GM12878 (cell line): ENCODE measurements at regions not wholly inside any gene's neighbourhood (a gene's known extent, or its start where the extent isn't known, plus 50 kb on each side); places are given as distances from the start of the nearest gene placed in this dataset.

ENCODE experiments used
- ATAC-seq: fragments of 200-7000 bp; cut with Tn5 transposase; 3 replicates; pipeline ENCODE4 v1.9.1; 2020; ENCODE audit warnings: mild to moderate bottlenecking, moderate library complexity
- BruUV-seq: library from RNA; stranded (reverse); fragments of 400-500 nt; replicated peaks from 2 replicates; lab custom pipeline; 2021; lab: Mats Ljungman, UMichigan
- CTCF ChIA-PET: fragments of 300-600 bp; sonication (Branson Sonifier 250); formaldehyde crosslinking; extraction: SDS; loops from one replicate; lab custom pipeline; 2021; ENCODE audit warnings: inconsistent platforms; lab: Yijun Ruan, JAX
- POLR2A ChIA-PET: fragments of 350-600 bp; formaldehyde crosslinking; extraction: SDS; loops from one replicate; lab custom pipeline; 2021; ENCODE audit warnings: inconsistent platforms; lab: Charles Lee
- RAD21 ChIA-PET: fragments of 300-600 bp; sonication (Branson Sonifier 250); formaldehyde crosslinking; loops from one replicate; lab custom pipeline; 2023; ENCODE audit warnings: antibody characterized with exemption; ENCODE audit not compliant: unreplicated experiment; lab: Charles Lee
- SMC1A ChIA-PET: fragments of 300-600 bp; sonication (Branson Sonifier 250); formaldehyde crosslinking; loops from one replicate; lab custom pipeline; 2023; ENCODE audit not compliant: unreplicated experiment, uncharacterized antibody; lab: Charles Lee
- DNase-seq: peaks from one replicate; pipeline ENCODE4 v3.0.0-alpha.2; 2011; ENCODE audit warnings: low read depth, low spot score
- FAIRE-seq: peaks from 3 replicates; lab custom pipeline; 2011; peaks lifted over from hg19 to GRCh38; lab: Jason Lieb, UNC
- H2AFZ ChIP-seq: 2 replicates; pipeline ENCODE4 v1.6.0; 2011; ENCODE audit warnings: low read depth, low read length, control low read depth; ENCODE audit not compliant: control insufficient read depth
- H3K27ac ChIP-seq: 2 replicates; pipeline ENCODE4 v1.5.1; 2011; ENCODE audit warnings: control low read depth; ENCODE audit not compliant: control insufficient read depth, insufficient read depth
- H3K27me3 ChIP-seq, 2 experiments: replicated peaks in 1 of 2; 2 replicates each; pipeline versions ENCODE4 v1.6.0 to v1.6.1; 2011; ENCODE audit warnings: low read length in 1 of 2; ENCODE audit not compliant: control insufficient read depth in 2 of 2, insufficient read depth in 2 of 2
- H3K36me3 ChIP-seq, 2 experiments: 2 replicates each; pipeline ENCODE4 v1.5.1; 2011; ENCODE audit warnings: low read length in 1 of 2; ENCODE audit not compliant: control insufficient read depth in 2 of 2, insufficient read depth in 2 of 2
- H3K4me1 ChIP-seq: 2 replicates; pipeline ENCODE4 v1.6.1; 2011; ENCODE audit warnings: mild to moderate bottlenecking, low read length, moderate library complexity, mixed read lengths; ENCODE audit not compliant: control insufficient read depth, insufficient read depth
- H3K4me2 ChIP-seq: 2 replicates; pipeline ENCODE4 v1.6.0; 2011; ENCODE audit warnings: control low read depth; ENCODE audit not compliant: control insufficient read depth, insufficient read depth
- H3K4me3 ChIP-seq: fragments of 200-600 bp; sonication (generic); 2 replicates; pipeline ENCODE4 v1.5.1; 2016
- H3K79me2 ChIP-seq: 2 replicates; pipeline ENCODE4 v1.6.0; 2011; ENCODE audit warnings: low read length; ENCODE audit not compliant: control insufficient read depth, insufficient read depth
- H3K9ac ChIP-seq: 2 replicates; pipeline ENCODE4 v1.8.0; 2011; ENCODE audit warnings: low read length, control low read depth, mixed read lengths; ENCODE audit not compliant: control insufficient read depth, insufficient read depth
- H3K9me3 ChIP-seq: replicated peaks from 3 replicates; pipeline ENCODE4 v1.5.1; 2011; ENCODE audit warnings: mild to moderate bottlenecking, low read length; ENCODE audit not compliant: control insufficient read depth, insufficient read depth
- H4K20me1 ChIP-seq: 2 replicates; pipeline ENCODE4 v1.6.0; 2011; ENCODE audit not compliant: control insufficient read depth, insufficient read depth
- EZH2 ChIP-seq: IDR thresholded peaks from 2 replicates; pipeline ENCODE4 v1.6.1; 2012; ENCODE audit warnings: low read depth, mild to moderate bottlenecking, control low read depth, inconsistent platforms, low read length, borderline replicate concordance; ENCODE audit not compliant: control insufficient read depth
- GATAD2B ChIP-seq: fragments of 450-650 bp; conservative IDR thresholded peaks from 2 replicates; pipeline ENCODE4 v1.6.1; 2017; ENCODE audit warnings: low read depth, mild to moderate bottlenecking, moderate library complexity
- KDM1A ChIP-seq: fragments of 200-600 bp; sonication (generic); IDR thresholded peaks from 2 replicates; pipeline ENCODE4 v1.6.1; 2016; ENCODE audit warnings: borderline replicate concordance
- MXI1 ChIP-seq: fragments of 150-350 bp; IDR thresholded peaks from 2 replicates; pipeline ENCODE4 v1.6.1; 2011; ENCODE audit warnings: low read depth, mild to moderate bottlenecking, inconsistent platforms, low read length, improper control_type of control experiment
- NRF1 ChIP-seq: conservative IDR thresholded peaks from 2 replicates; pipeline ENCODE4 v1.6.1; 2011; ENCODE audit warnings: mild to moderate bottlenecking, low read depth, low read length, improper control_type of control experiment
- SIN3A ChIP-seq: IDR thresholded peaks from 2 replicates; pipeline ENCODE4 v1.6.1; 2012; ENCODE audit warnings: low read depth, low read length, improper control_type of control experiment
- STAT3 ChIP-seq: IDR thresholded peaks from 2 replicates; pipeline ENCODE4 v1.6.1; 2011; ENCODE audit warnings: low read depth, low read length, improper control_type of control experiment
- SUPT20H ChIP-seq: IDR thresholded peaks from 2 replicates; pipeline ENCODE4 v1.6.1; 2011; ENCODE audit warnings: low read depth, mild to moderate bottlenecking, low read length, moderate library complexity, borderline replicate concordance; ENCODE audit not compliant: control insufficient read depth
- ZNF592 ChIP-seq: fragments of 450-650 bp; IDR thresholded peaks from 2 replicates; pipeline ENCODE4 v1.6.1; 2017; ENCODE audit warnings: mild to moderate bottlenecking, moderate library complexity
- WGBS: methylation state at CpG from one replicate; pipeline ENCODE4 v1.1.6; 2016; ENCODE audit warnings: low lambda C conversion rate; ENCODE audit not compliant: insufficient replicate concordance, insufficient coverage; ENCODE audit errors: missing lambda C conversion rate; 5-methylcytosine and 5-hydroxymethylcytosine counted together
- in situ Hi-C: fragments of 300-500 bp; cut with MboI; formaldehyde crosslinking; loops from 9 replicates; pipeline ENCODE4 v1.14.3; 2018; ENCODE audit warnings: mixed read lengths
- intact Hi-C: fragments of 100-400 bp; cut with micrococcal nuclease; formaldehyde crosslinking; loops from one replicate; pipeline ENCODE4 v1.14.2; 2022; ENCODE audit not compliant: unreplicated experiment
- TF ChIP-seq, protein P1 (sequence below): IDR thresholded peaks from 2 replicates; pipeline ENCODE4 v1.6.1; 2012; ENCODE audit warnings: low read length, inconsistent platforms

DNA sequence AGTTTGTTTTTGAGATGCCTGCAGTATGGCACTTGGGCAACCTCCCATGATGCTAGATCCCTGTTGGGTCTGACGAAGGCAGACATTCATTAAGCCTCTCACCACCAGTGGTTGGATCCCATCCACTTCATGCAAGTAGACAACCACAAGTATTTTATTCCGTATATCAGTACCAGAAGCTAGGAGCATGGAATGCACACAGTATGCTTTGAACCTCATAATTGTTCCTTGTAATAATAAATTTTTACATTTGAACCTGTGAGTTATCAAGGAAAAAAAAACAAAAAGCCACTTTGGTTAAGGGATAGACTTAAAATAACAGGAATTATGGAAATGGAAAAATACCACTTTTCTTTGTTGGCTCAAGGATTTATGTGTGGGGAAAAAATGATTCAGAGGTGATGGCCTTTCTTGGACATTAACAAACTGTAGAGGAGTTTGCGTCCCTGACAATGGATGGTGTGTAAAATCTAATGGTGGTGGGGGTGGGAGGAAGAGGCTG, 107.1 kb upstream of the KCNJ16 start:
- no peak overlapping the region for H3K9ac ChIP-seq
- intact Hi-C loops = no loop called here
- in situ Hi-C loops = no loop called here
- ATAC-seq (no peak), DNase-seq (no peak), FAIRE-seq (no peak)
- no peak overlapping the region for H3K4me2 ChIP-seq
- no peak overlapping the region for H3K4me3 ChIP-seq
- no peaks in the 10 kb centered on the region for H4K20me1 ChIP-seq
- H3K36me3 ChIP-seq = no peaks in the 10 kb centered on the region
- BruUV-seq = no TSS peak
- H3K4me1 ChIP-seq = no peaks in the 10 kb centered on the region
- H3K27me3 ChIP-seq = no peaks in the 10 kb centered on the region
- no peaks in the 10 kb centered on the region for H3K79me2 ChIP-seq
- ChIA-PET POLR2A (no interaction called here), SMC1A (no interaction called here), RAD21 (no interaction called here)
- no peak overlapping the region for H3K27ac ChIP-seq
- H3K9me3 ChIP-seq = no peaks in the 10 kb centered on the region
- TF ChIP-seq SUPT20H = no peak
- TF ChIP-seq GATAD2B = no peak
- no peak for TF ChIP-seq EZH2
- TF ChIP-seq ZNF592 = no peak
- TF ChIP-seq, protein P1, sequence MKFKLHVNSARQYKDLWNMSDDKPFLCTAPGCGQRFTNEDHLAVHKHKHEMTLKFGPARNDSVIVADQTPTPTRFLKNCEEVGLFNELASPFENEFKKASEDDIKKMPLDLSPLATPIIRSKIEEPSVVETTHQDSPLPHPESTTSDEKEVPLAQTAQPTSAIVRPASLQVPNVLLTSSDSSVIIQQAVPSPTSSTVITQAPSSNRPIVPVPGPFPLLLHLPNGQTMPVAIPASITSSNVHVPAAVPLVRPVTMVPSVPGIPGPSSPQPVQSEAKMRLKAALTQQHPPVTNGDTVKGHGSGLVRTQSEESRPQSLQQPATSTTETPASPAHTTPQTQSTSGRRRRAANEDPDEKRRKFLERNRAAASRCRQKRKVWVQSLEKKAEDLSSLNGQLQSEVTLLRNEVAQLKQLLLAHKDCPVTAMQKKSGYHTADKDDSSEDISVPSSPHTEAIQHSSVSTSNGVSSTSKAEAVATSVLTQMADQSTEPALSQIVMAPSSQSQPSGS = no peak
- no peak for TF ChIP-seq KDM1A
- TF ChIP-seq STAT3 = no peak
- no peak for TF ChIP-seq MXI1
- no peak for TF ChIP-seq SIN3A
- no peak for TF ChIP-seq NRF1
- TF ChIP-seq, all 136 proteins: peak for 0
- CTCF ChIA-PET = no interaction called here
- H2AFZ ChIP-seq = no peak overlapping the region
- WGBS = 11% methylated on average over 3 of the region's 3 CpGs
